GM19240 (cell line): ENCODE measurements at regions not wholly inside any gene's neighbourhood (a gene's known extent, or its start where the extent isn't known, plus 50 kb on each side); places are given as distances from the start of the nearest gene placed in this dataset.
"Not testable (repeated sequence)": the region's sequence is repeated elsewhere in the genome, so short reads cannot be mapped to it uniquely, and the experiment has no call there.

Source experiments
- DNase-seq: peaks from one replicate; pipeline ENCODE4 v3.0.0; 2011; ENCODE audit warnings: low spot score; ENCODE audit not compliant: insufficient read length

GRCh38 chr3:140863580-140864009 lies 78.0 kb upstream of the SLC25A36 start:
- peak; percentile 29 for DNase-seq

DNA sequence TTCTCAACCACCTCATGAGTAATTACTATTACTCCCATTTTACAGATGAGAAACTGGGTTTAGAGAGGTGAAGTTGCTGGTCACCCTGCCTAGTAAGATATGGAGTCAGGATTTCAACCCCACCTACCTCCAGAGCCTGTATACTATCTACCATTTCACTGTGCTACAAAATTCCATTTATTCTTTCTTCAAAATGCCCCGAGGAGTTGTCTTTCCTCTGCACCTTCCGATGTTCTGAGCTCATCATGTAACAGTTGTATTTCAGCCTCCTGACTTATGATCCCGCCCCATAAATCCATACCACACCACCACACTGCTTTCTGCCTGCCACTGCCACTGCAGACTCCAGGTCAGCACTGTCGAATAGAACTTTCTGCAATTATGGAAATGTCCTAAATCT lies 71.3 kb upstream of the SLC25A36 start:
- no peak for DNase-seq

DNA sequence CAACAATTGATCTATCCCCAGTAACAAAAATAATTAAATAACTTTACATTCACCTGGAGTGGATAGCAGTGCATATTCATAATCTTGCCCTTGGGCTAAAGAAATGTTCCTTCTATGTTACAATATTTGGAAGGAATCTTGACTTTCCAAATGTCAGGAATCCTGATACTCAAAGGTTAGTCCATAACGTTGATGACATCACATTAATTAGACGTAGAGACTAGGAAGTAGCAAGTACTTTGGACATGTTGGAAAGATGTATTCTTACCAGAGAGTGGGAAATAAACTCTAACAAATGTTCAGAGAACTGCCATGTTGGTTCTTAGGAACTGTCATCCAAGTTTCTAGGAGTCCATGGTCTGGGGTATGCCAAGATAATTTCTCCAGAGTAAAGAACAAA lies 70.6 kb upstream of the SLC25A36 start:
- DNase-seq = no peak

DNA sequence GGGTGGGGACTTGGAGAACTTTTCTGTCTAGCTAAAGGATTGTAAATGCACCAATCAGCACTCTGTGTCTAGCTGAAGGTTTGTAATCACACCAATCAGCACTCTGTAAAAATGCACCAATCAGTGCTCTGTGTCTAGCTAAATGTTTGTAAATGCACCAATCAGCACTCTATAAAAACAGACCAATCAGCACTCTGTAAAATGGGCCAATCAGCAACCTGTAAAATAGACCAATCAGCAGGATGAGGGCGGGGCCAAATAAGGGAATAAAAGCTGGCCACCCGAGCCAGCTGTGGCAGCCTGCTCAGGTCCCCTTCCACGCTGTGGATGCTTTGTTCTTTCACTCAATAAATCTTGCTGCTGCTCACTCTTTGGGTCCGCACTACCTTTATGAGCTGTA lies 69.5 kb upstream of the SLC25A36 start:
- DNase-seq = not testable (repeated sequence)

DNA sequence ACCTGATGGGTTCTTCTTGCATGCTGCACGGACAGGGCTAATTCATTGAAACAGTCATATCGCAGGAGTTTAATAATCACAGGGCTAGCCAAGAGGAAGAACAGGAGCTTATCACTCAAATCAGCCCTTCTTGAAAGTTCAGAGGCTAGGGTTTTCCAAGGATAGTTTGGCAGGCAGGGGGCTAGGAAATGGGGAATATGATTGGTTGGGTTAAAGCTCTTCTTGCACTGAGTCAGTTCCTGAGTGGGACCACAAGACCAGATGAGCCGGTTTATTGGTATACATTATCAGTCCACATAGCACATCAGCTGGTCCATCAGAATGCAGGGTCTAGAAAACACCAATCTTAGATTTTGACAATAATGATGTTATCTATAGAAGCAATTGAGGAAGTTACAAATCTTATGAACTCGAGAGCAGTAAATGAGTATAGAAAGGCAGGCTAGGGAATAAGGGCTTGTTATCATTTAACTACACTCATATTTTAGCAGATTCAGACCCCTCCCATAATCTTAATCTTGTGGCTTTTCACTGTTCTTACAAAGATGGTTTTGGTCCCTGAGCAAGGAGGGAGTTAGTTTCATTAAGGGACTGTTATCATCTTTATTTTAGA lies 58.1 kb upstream of the SLC25A36 start:
- DNase-seq = no peak

- not testable (repeated sequence) for DNase-seq
Observed at GRCh38 chr3:140885697-140886096, 55.9 kb upstream of the SLC25A36 start.
